ENCODE measurements at regions not wholly inside any gene's neighbourhood (a gene's known extent, or its start where the extent isn't known, plus 50 kb on each side); places are given as distances from the start of the nearest gene placed in this dataset.

DNA sequence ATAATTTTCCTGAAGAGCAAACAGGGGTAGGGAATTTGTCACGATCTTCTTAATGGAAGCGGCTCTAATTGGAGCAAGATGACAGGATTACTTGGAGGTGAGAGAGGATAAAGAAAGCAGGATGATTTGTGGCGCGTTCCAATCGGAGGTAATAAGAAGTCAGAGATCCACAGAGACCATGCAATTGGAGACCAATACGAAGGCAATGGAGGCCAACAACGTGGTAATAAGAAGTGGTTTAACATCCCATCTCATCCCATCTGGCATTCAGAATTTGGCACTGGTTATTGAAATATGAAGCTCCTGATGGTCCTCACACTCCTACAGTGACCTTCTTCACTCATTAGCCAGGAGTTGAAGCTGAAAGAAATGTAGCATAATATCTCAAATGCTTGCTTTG, 130.6 kb downstream of the DLEU7 start:
- no peak overlapping the region for H3K4me3 Mint-ChIP-seq
- Histone ChIP-seq H4K20me1 (ENCODE audit: control insufficient read depth, insufficient read depth, low read length, poor library complexity, severe bottlenecking) (no peaks in the 10 kb centered on the region), H3K79me2 (ENCODE audit: control insufficient read depth, insufficient read depth, low read length) (no peaks in the 10 kb centered on the region), H3K4me1 (ENCODE audit: control insufficient read depth in 2 of 2, insufficient read depth in 2 of 2, low read length in 2 of 2) (peaks cover 27 to 39% of the 10 kb centered on the region in 2 donors), H3K4me3 (ENCODE audit: control extremely low read depth in 1 of 5, extremely low read depth in 1 of 5, insufficient read depth in 1 of 5, low read depth in 2 of 5, low read length in 4 of 5) (no peak overlapping the region), H3K27me3 (replicated peaks in 1 of 4; ENCODE audit: control extremely low read depth in 1 of 4, control insufficient read depth in 3 of 4, insufficient read depth in 4 of 4, low read length in 3 of 4) (no peaks in the 10 kb centered on the region), H3K36me3 (replicated peaks in 1 of 2; ENCODE audit: control extremely low read depth in 1 of 2, control insufficient read depth in 1 of 2, extremely low read depth in 1 of 2, insufficient read depth in 2 of 2, low read length in 1 of 2) (no peaks in the 10 kb centered on the region), H3K9me3 (ENCODE audit: control extremely low read depth in 1 of 3, control insufficient read depth in 2 of 3, insufficient read depth in 1 of 3, low read length in 2 of 3) (no peaks in the 10 kb centered on the region), H2AFZ (ENCODE audit: insufficient read depth, low read depth, low read length, poor library complexity, severe bottlenecking) (no peak overlapping the region), H3K4me2 (replicated peaks; ENCODE audit: low read depth, low read length, poor library complexity, severe bottlenecking) (no peak overlapping the region), H3K9ac (ENCODE audit: low read length) (no peak overlapping the region), H3K27ac (ENCODE audit: low read length in 2 of 2) (no peak overlapping the region)
- 98% methylated on average over 5 of the region's 7 CpGs for WGBS (ENCODE audit: insufficient coverage)
- H3K4me1 Mint-ChIP-seq: peaks cover 44% of the 10 kb centered on the region
- POLR2A ChIA-PET: interaction anchor here (0.5 kb wide), 1 partner anchor 26 kb away, joined by 4 read pairs; no protein-coding TSS in a partner anchor
- CTCF ChIA-PET: interaction anchor here (3.1 kb wide), 1 partner anchor 88 kb away, joined by 13 read pairs; no protein-coding TSS in a partner anchor
- no peak overlapping the region for H3K27ac Mint-ChIP-seq
- TF ChIP-seq, protein P1, sequence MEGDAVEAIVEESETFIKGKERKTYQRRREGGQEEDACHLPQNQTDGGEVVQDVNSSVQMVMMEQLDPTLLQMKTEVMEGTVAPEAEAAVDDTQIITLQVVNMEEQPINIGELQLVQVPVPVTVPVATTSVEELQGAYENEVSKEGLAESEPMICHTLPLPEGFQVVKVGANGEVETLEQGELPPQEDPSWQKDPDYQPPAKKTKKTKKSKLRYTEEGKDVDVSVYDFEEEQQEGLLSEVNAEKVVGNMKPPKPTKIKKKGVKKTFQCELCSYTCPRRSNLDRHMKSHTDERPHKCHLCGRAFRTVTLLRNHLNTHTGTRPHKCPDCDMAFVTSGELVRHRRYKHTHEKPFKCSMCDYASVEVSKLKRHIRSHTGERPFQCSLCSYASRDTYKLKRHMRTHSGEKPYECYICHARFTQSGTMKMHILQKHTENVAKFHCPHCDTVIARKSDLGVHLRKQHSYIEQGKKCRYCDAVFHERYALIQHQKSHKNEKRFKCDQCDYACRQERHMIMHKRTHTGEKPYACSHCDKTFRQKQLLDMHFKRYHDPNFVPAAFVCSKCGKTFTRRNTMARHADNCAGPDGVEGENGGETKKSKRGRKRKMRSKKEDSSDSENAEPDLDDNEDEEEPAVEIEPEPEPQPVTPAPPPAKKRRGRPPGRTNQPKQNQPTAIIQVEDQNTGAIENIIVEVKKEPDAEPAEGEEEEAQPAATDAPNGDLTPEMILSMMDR (IDR thresholded peaks at IDR 0.05): no peak
- no peak for TF ChIP-seq EZH2 (IDR thresholded peaks at IDR 0.05; ENCODE audit: borderline replicate concordance, insufficient read depth, low read depth, low read length, poor library complexity, severe bottlenecking)
- DNase-seq (no peak), ATAC-seq (ENCODE audit: low read depth) (no peak)
- intact Hi-C loops (cut with micrococcal nuclease): loop anchor here (10.0 kb wide), 1 partner anchor 52 kb away; no protein-coding TSS in a partner anchor
- H3K27me3 Mint-ChIP-seq: no peaks in the 10 kb centered on the region
- H3K9me3 Mint-ChIP-seq (ENCODE audit: insufficient read depth): no peaks in the 10 kb centered on the region

DNA sequence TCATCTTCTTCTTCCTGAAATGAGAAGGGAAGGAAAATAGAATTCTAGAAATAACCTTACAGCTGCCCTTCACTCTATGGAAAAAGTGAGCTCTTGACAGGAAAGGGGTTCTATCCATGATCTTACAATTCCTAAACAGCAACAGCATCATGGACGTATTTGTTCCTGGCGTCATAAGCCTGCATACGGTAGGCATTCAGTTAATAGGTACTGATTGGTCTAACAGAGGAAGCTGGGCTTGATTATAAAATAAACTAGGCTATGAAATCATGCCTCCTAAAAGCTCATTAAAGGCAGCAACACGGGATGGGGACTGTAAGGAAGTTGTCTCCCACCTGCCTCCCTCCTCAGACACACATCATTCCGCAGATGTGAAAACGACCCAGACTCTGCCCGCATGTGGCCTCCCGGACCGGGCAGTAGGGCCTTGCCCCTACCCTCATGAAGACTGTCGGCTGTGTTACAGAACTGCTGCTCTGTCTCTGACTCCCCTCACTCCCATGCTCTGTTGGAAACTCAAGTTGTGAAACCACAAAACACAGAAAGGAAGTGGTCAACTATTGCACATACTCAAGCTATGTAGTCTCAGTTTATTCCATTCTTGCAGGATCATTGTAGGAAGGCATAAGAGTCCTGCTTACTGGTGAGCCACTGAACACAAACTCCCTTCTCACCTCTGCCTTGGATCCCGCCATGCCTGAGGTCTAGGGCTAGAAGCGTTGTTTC, 129.8 kb downstream of the DLEU7 start:
- Mint-ChIP-seq H3K27me3 (no peaks in the 10 kb centered on the region), H3K27ac (peak overlapping the region; percentile 69), H3K9me3 (ENCODE audit: insufficient read depth) (no peaks in the 10 kb centered on the region), H3K4me1 (peaks cover 38% of the 10 kb centered on the region), H3K4me3 (peak overlapping the region; percentile 81)
- peak overlapping the region; percentile 54 for H3K9ac ChIP-seq (ENCODE audit: low read length)
- peaks cover 23 to 35% of the 10 kb centered on the region in 2 donors for H3K4me1 ChIP-seq (ENCODE audit: control insufficient read depth in 2 of 2, insufficient read depth in 2 of 2, low read length in 2 of 2)
- TF ChIP-seq, protein P1 (IDR thresholded peaks at IDR 0.05): no peak
- TF ChIP-seq EZH2 (IDR thresholded peaks at IDR 0.05; ENCODE audit: borderline replicate concordance, insufficient read depth, low read depth, low read length, poor library complexity, severe bottlenecking): no peak
- no peak overlapping the region for H3K27ac ChIP-seq (ENCODE audit: low read length in 2 of 2)
- peak overlapping the region; percentile 64 for H3K4me2 ChIP-seq (replicated peaks; ENCODE audit: low read depth, low read length, poor library complexity, severe bottlenecking)
- intact Hi-C loops (cut with micrococcal nuclease): loop anchor here (10.0 kb wide), 1 partner anchor 51 kb away; no protein-coding TSS in a partner anchor
- DNase-seq (peak; percentile 43), ATAC-seq (ENCODE audit: low read depth) (peak; percentile 69)
- H4K20me1 ChIP-seq (ENCODE audit: control insufficient read depth, insufficient read depth, low read length, poor library complexity, severe bottlenecking): no peaks in the 10 kb centered on the region
- ChIA-PET POLR2A (interaction anchor here (0.6 kb wide), 1 partner anchor 128 kb away, joined by 3 read pairs; no protein-coding TSS in a partner anchor), CTCF (interaction anchor here (0.9 to 3.1 kb wide), 5 partner anchors 19 to 717 kb away, joined by 3 to 13 read pairs (median 3); partner anchors contain the start of gene TRIM13)
- no peaks in the 10 kb centered on the region for H3K27me3 ChIP-seq (replicated peaks in 1 of 4; ENCODE audit: control extremely low read depth in 1 of 4, control insufficient read depth in 3 of 4, insufficient read depth in 4 of 4, low read length in 3 of 4)
- peak overlapping the region; percentile 66 for H2AFZ ChIP-seq (ENCODE audit: insufficient read depth, low read depth, low read length, poor library complexity, severe bottlenecking)
- H3K4me3 ChIP-seq (ENCODE audit: control extremely low read depth in 1 of 5, extremely low read depth in 1 of 5, insufficient read depth in 1 of 5, low read depth in 2 of 5, low read length in 4 of 5): peak overlapping the region; percentile 1 to 40 (median 23)
- H3K79me2 ChIP-seq (ENCODE audit: control insufficient read depth, insufficient read depth, low read length): no peaks in the 10 kb centered on the region
- no peaks in the 10 kb centered on the region for H3K36me3 ChIP-seq (replicated peaks in 1 of 2; ENCODE audit: control extremely low read depth in 1 of 2, control insufficient read depth in 1 of 2, extremely low read depth in 1 of 2, insufficient read depth in 2 of 2, low read length in 1 of 2)
- H3K9me3 ChIP-seq (ENCODE audit: control extremely low read depth in 1 of 3, control insufficient read depth in 2 of 3, insufficient read depth in 1 of 3, low read length in 2 of 3): no peaks in the 10 kb centered on the region
- 15% methylated on average over 9 of the region's 12 CpGs for WGBS (ENCODE audit: insufficient coverage)
